Peyer's patch (tissue), 4 donors: ENCODE measurements at regions not wholly inside any gene's neighbourhood (a gene's known extent, or its start where the extent isn't known, plus 50 kb on each side); places are given as distances from the start of the nearest gene placed in this dataset.

Experiments
- DNase-seq, 3 donors: peaks; one replicate each; pipeline ENCODE4 v3.0.0-alpha.2; 2017 to 2019
- H3K27ac ChIP-seq, 4 donors: fragments of 200-600 bp; sonication (generic); one replicate each; pipeline ENCODE4 v1.5.1; 2016 to 2019
- H3K27me3 ChIP-seq, 2 donors: fragments of 200-600 bp; sonication (generic); one replicate each; pipeline ENCODE4 v1.5.1; 2019
- H3K36me3 ChIP-seq, 3 donors: fragments of 200-600 bp; sonication (generic); one replicate each; pipeline ENCODE4 v1.5.1; 2016 to 2019
- H3K4me1 ChIP-seq, 4 donors: fragments of 200-600 bp; sonication (generic); one replicate each; pipeline ENCODE4 v1.5.1; 2016 to 2019
- H3K4me3 ChIP-seq, 4 donors: fragments of 200-600 bp; sonication (generic); 1 replicate in 3 of 4; 2 replicates in 1 of 4; pipeline ENCODE4 v1.5.1; 2016 to 2019; ENCODE audit warnings: mild to moderate bottlenecking in 1 of 4
- H3K9me3 ChIP-seq, 4 donors: fragments of 200-600 bp; sonication (generic); one replicate each; pipeline ENCODE4 v1.5.1; 2016 to 2019; ENCODE audit warnings: mild to moderate bottlenecking in 1 of 4
- POLR2A ChIP-seq, 2 donors: fragments of 450-650 bp; IDR thresholded peaks; one replicate each; pipeline ENCODE4 v1.5.1; 2017; ENCODE audit warnings: antibody characterized with exemption in 2 of 2, mild to moderate bottlenecking in 2 of 2, moderate library complexity in 2 of 2
- TF ChIP-seq, protein P1 (sequence below), 6 experiments: fragments of 450-650 bp in 4 of 6; fragments of 200-600 bp in 2 of 6; sonication (generic) in 1 of 6; IDR thresholded peaks; one replicate each; pipeline ENCODE4 v1.5.1; 2017 to 2019; ENCODE audit warnings: antibody characterized with exemption in 6 of 6, mild to moderate bottlenecking in 3 of 6, moderate library complexity in 1 of 6

- no peak overlapping the region for H3K27ac ChIP-seq
- H3K27me3 ChIP-seq = no peaks in the 10 kb centered on the region
- H3K4me3 ChIP-seq = no peak overlapping the region
- no peak for TF ChIP-seq POLR2A (IDR thresholded peaks at IDR 0.05)
- TF ChIP-seq, protein P1, sequence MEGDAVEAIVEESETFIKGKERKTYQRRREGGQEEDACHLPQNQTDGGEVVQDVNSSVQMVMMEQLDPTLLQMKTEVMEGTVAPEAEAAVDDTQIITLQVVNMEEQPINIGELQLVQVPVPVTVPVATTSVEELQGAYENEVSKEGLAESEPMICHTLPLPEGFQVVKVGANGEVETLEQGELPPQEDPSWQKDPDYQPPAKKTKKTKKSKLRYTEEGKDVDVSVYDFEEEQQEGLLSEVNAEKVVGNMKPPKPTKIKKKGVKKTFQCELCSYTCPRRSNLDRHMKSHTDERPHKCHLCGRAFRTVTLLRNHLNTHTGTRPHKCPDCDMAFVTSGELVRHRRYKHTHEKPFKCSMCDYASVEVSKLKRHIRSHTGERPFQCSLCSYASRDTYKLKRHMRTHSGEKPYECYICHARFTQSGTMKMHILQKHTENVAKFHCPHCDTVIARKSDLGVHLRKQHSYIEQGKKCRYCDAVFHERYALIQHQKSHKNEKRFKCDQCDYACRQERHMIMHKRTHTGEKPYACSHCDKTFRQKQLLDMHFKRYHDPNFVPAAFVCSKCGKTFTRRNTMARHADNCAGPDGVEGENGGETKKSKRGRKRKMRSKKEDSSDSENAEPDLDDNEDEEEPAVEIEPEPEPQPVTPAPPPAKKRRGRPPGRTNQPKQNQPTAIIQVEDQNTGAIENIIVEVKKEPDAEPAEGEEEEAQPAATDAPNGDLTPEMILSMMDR (IDR thresholded peaks at IDR 0.05) = no peak
- peak in 1 of 3 donors; percentile 5 for DNase-seq
- no peaks in the 10 kb centered on the region for H3K4me1 ChIP-seq
- no peaks in the 10 kb centered on the region for H3K36me3 ChIP-seq
- no peaks in the 10 kb centered on the region for H3K9me3 ChIP-seq
These were observed 470.3 kb downstream of the TBC1D22A start for GRCh38 chr22:47232753-47233152.

- Histone ChIP-seq H3K4me3 (no peak overlapping the region), H3K4me1 (no peaks in the 10 kb centered on the region), H3K9me3 (no peaks in the 10 kb centered on the region), H3K36me3 (no peaks in the 10 kb centered on the region), H3K27ac (no peak overlapping the region), H3K27me3 (no peaks in the 10 kb centered on the region)
- peak in 1 of 3 donors; percentile 1 for DNase-seq
- TF ChIP-seq POLR2A (IDR thresholded peaks at IDR 0.05) = no peak
- TF ChIP-seq, protein P1 (IDR thresholded peaks at IDR 0.05) = no peak
These were observed 469.7 kb downstream of the TBC1D22A start for GRCh38 chr22:47232197-47232596.

DNA sequence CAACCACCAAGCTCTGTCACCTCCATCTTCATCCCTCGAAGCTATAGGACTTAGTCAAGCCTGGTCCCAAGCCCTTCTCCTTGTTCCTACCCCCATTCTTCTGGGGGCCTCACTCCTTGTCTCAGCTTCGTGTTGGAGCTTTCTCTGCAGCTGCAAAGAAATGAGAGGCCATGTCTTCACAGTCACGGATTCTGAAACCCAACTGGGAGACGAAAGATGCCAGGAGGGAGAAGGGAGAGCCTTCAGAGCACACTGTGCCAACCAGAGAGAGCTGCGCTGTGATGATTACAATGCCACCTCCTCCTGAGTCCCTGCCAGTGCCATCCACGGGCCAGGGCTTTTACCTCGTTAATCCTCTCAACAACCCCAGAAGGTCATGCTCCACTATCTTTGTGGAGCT lies 469.3 kb downstream of the TBC1D22A start:
- H3K27ac ChIP-seq = no peak overlapping the region
- H3K36me3 ChIP-seq = no peaks in the 10 kb centered on the region
- DNase-seq = no peak
- no peak overlapping the region for H3K4me3 ChIP-seq
- no peaks in the 10 kb centered on the region for H3K9me3 ChIP-seq
- H3K27me3 ChIP-seq = no peaks in the 10 kb centered on the region
- TF ChIP-seq, protein P1 (IDR thresholded peaks at IDR 0.05) = no peak
- TF ChIP-seq POLR2A (IDR thresholded peaks at IDR 0.05) = no peak
- no peaks in the 10 kb centered on the region for H3K4me1 ChIP-seq

DNA sequence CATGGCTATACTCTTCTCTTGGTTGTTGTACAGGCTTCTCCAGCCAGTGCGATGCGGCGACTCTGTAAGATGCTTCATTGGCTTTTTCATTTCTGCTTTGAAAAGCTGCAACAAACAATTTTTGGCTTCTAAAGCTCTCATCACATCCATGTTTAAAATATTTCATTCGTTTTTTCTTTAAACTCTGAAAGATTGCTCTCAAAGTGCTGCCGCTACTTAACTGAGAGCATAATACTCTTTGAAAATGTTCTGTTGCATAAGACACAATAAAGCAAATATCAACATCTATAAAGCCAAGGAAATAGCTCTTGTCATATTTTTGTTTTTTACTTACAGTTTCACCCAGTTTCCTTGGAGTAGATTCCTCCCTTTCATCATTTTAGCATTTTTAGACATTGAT lies 468.3 kb downstream of the TBC1D22A start:
- DNase-seq = peak in 1 of 3 donors; percentile 8
- no peaks in the 10 kb centered on the region for H3K4me1 ChIP-seq

DNA sequence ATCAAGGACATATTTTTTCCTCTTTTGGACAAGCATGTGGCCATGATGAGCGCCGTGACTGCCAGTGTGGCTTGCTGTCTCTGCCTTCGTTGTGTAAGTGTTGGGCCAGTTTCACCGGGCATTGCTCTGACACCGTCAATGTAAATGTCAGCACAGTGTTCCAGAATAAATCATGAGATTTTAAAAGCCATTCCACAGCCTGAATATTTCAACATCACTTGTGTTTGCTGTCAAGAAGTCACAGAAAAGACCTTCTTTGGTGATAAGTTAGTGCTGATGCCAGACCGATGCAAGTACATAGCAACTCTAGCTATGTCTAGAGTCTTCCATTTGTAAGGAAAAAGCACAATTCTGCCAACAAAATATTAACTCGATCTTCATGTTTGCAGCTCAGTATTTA lies 467.8 kb downstream of the TBC1D22A start:
- no peaks in the 10 kb centered on the region for H3K27me3 ChIP-seq
- no peak overlapping the region for H3K27ac ChIP-seq
- TF ChIP-seq POLR2A (IDR thresholded peaks at IDR 0.05) = no peak
- TF ChIP-seq, protein P1 (IDR thresholded peaks at IDR 0.05) = no peak
- H3K4me3 ChIP-seq = no peak overlapping the region
- peak in 1 of 3 donors; percentile 10 for DNase-seq
- H3K36me3 ChIP-seq = no peaks in the 10 kb centered on the region
- no peaks in the 10 kb centered on the region for H3K4me1 ChIP-seq
- H3K9me3 ChIP-seq = no peaks in the 10 kb centered on the region

More for the DNA sequence above, 468.3 kb downstream of the TBC1D22A start:
- no peak overlapping the region for H3K27ac ChIP-seq
- H3K36me3 ChIP-seq = no peaks in the 10 kb centered on the region
- TF ChIP-seq, protein P1 (IDR thresholded peaks at IDR 0.05) = no peak
- no peak overlapping the region for H3K4me3 ChIP-seq
- no peaks in the 10 kb centered on the region for H3K27me3 ChIP-seq
- no peaks in the 10 kb centered on the region for H3K9me3 ChIP-seq

- Histone ChIP-seq H3K9me3 (no peaks in the 10 kb centered on the region), H3K4me1 (no peaks in the 10 kb centered on the region), H3K36me3 (no peaks in the 10 kb centered on the region), H3K27ac (no peak overlapping the region), H3K27me3 (no peaks in the 10 kb centered on the region), H3K4me3 (no peak overlapping the region)
- DNase-seq = no peak
- TF ChIP-seq POLR2A (IDR thresholded peaks at IDR 0.05) = no peak
- TF ChIP-seq, protein P1 (IDR thresholded peaks at IDR 0.05) = no peak
These were observed 466.3 kb downstream of the TBC1D22A start for GRCh38 chr22:47228767-47229166.
